ENCODE measurements at regions not wholly inside any gene's neighbourhood (a gene's known extent, or its start where the extent isn't known, plus 50 kb on each side); places are given as distances from the start of the nearest gene placed in this dataset.

- TF ChIP-seq CTCF (IDR thresholded peaks at IDR 0.05; ENCODE audit: insufficient read depth, low read length) (no peak), POLR2AphosphoS5 (IDR thresholded peaks at IDR 0.05; ENCODE audit: low read depth) (no peak), REST (IDR thresholded peaks at IDR 0.05; ENCODE audit: insufficient replicate concordance, low read depth) (no peak), GABPA (IDR thresholded peaks at IDR 0.05; ENCODE audit: low read depth) (no peak), SPI1 (IDR thresholded peaks at IDR 0.05; ENCODE audit: borderline replicate concordance, low read depth) (no peak)
- DNase-seq (ENCODE audit: low read depth in 1 of 2, low spot score in 1 of 2): no peak
- H3K27me3 ChIP-seq (ENCODE audit: insufficient read depth, poor library complexity, severe bottlenecking): no peaks in the 10 kb centered on the region
- no peak overlapping the region for H3K4me3 ChIP-seq (replicated peaks; ENCODE audit: insufficient read depth, low read length)
- no peak overlapping the region for H3K27ac ChIP-seq (replicated peaks)
These were observed 382.1 kb upstream of the SETBP1 start for GRCh38 chr18:44298566-44298965.

GRCh38 chr18:44309185-44309584 is 371.5 kb upstream of the SETBP1 start:
- no peak for TF ChIP-seq SPI1 (IDR thresholded peaks at IDR 0.05; ENCODE audit: borderline replicate concordance, low read depth)
- no peak for DNase-seq (ENCODE audit: low read depth in 1 of 2, low spot score in 1 of 2)
- Histone ChIP-seq H3K27ac (replicated peaks) (no peak overlapping the region), H3K4me3 (replicated peaks; ENCODE audit: insufficient read depth, low read length) (no peak overlapping the region), H3K27me3 (ENCODE audit: insufficient read depth, poor library complexity, severe bottlenecking) (no peaks in the 10 kb centered on the region)

- TF ChIP-seq GABPA (IDR thresholded peaks at IDR 0.05; ENCODE audit: low read depth) (no peak), REST (IDR thresholded peaks at IDR 0.05; ENCODE audit: insufficient replicate concordance, low read depth) (no peak), SPI1 (IDR thresholded peaks at IDR 0.05; ENCODE audit: borderline replicate concordance, low read depth) (no peak), POLR2AphosphoS5 (IDR thresholded peaks at IDR 0.05; ENCODE audit: low read depth) (no peak), CTCF (IDR thresholded peaks at IDR 0.05; ENCODE audit: insufficient read depth, low read length) (no peak)
- H3K27ac ChIP-seq (replicated peaks): no peak overlapping the region
- no peak overlapping the region for H3K4me3 ChIP-seq (replicated peaks; ENCODE audit: insufficient read depth, low read length)
- no peaks in the 10 kb centered on the region for H3K27me3 ChIP-seq (ENCODE audit: insufficient read depth, poor library complexity, severe bottlenecking)
- DNase-seq (ENCODE audit: low read depth in 1 of 2, low spot score in 1 of 2): no peak
These were observed 359.8 kb upstream of the SETBP1 start for GRCh38 chr18:44320619-44321460.

GRCh38 chr18:44321868-44322590 is 358.7 kb upstream of the SETBP1 start:
- DNase-seq (ENCODE audit: low read depth in 1 of 2, low spot score in 1 of 2): no peak
- Histone ChIP-seq H3K4me3 (replicated peaks; ENCODE audit: insufficient read depth, low read length) (no peak overlapping the region), H3K27me3 (ENCODE audit: insufficient read depth, poor library complexity, severe bottlenecking) (no peaks in the 10 kb centered on the region), H3K27ac (replicated peaks) (no peak overlapping the region)
- TF ChIP-seq REST (IDR thresholded peaks at IDR 0.05; ENCODE audit: insufficient replicate concordance, low read depth) (no peak), POLR2AphosphoS5 (IDR thresholded peaks at IDR 0.05; ENCODE audit: low read depth) (no peak), CTCF (IDR thresholded peaks at IDR 0.05; ENCODE audit: insufficient read depth, low read length) (no peak), SPI1 (IDR thresholded peaks at IDR 0.05; ENCODE audit: borderline replicate concordance, low read depth) (no peak), GABPA (IDR thresholded peaks at IDR 0.05; ENCODE audit: low read depth) (no peak)

Data from HL-60 (cell line).